OCI-LY3 (cell line): ENCODE measurements at regions not wholly inside any gene's neighbourhood (a gene's known extent, or its start where the extent isn't known, plus 50 kb on each side); places are given as distances from the start of the nearest gene placed in this dataset.

ENCODE experiments used
- H2AFZ ChIP-seq: fragments of 200-600, 300-600 bp; shearing (Covaris generic); 2 replicates; pipeline ENCODE4 v1.6.0; 2014; ENCODE audit warnings: antibody characterized with exemption, low read depth, low read length
- H3K27ac ChIP-seq: fragments of 200-600, 300-600 bp; sonication (generic); 2 replicates; pipeline ENCODE4 v1.5.1; 2014; ENCODE audit warnings: mild to moderate bottlenecking, low read length, moderate library complexity, mixed read lengths
- H3K27me3 ChIP-seq: fragments of 200-600, 300-600 bp; sonication (generic); 2 replicates; pipeline ENCODE4 v1.6.1; 2014; ENCODE audit warnings: low read depth, low read length, mixed read lengths
- H3K36me3 ChIP-seq: fragments of 200-600, 300-600 bp; sonication (generic); replicated peaks from 2 replicates; pipeline ENCODE3; 2014; ENCODE audit warnings: low read depth, low read length, mixed read lengths
- H3K4me1 ChIP-seq: fragments of 300-600, 200-600 bp; sonication (generic); 2 replicates; pipeline ENCODE4 v1.6.1; 2014; ENCODE audit warnings: low read length, mixed read lengths
- H3K4me2 ChIP-seq: fragments of 200-600, 300-600 bp; sonication (generic); 2 replicates; pipeline ENCODE4 v1.6.1; 2014; ENCODE audit warnings: low read length, mixed read lengths
- H3K4me3 ChIP-seq: fragments of 300-600, 200-600 bp; sonication (generic); 2 replicates; pipeline ENCODE4 v1.5.1; 2014; ENCODE audit warnings: antibody characterized with exemption, mild to moderate bottlenecking, low read length, moderate library complexity
- H3K79me2 ChIP-seq: fragments of 300-600, 200-600 bp; shearing (Covaris generic); 2 replicates; pipeline ENCODE4 v1.6.1; 2014; ENCODE audit warnings: mild to moderate bottlenecking, low read length, mixed read lengths
- H3K9ac ChIP-seq: fragments of 300-600, 200-600 bp; shearing (Covaris generic); 2 replicates; pipeline ENCODE4 v1.6.0; 2014; ENCODE audit warnings: mild to moderate bottlenecking, low read length, moderate library complexity
- H3K9me3 ChIP-seq: fragments of 200-600, 300-600 bp; shearing (Covaris generic); 2 replicates; pipeline ENCODE4 v1.6.1; 2014; ENCODE audit warnings: low read length, mixed read lengths; ENCODE audit not compliant: insufficient read depth
- H4K20me1 ChIP-seq: fragments of 200-600, 300-600 bp; sonication (generic); 2 replicates; pipeline ENCODE4 v1.6.1; 2016; ENCODE audit warnings: low read length, mixed read lengths; ENCODE audit not compliant: insufficient read depth
- EZH2phosphoT487 ChIP-seq: fragments of 200-600 bp; shearing (Covaris generic); IDR thresholded peaks from 2 replicates; pipeline ENCODE4 v1.6.1; 2018; ENCODE audit warnings: antibody characterized with exemption, mixed run types, low read depth
- TF ChIP-seq, protein P1 (sequence below): fragments of 200-600, 300-600 bp; sonication (generic); IDR thresholded peaks from 2 replicates; pipeline ENCODE4 v1.5.1; 2014; ENCODE audit warnings: antibody characterized with exemption, low read length, low read depth

DNA sequence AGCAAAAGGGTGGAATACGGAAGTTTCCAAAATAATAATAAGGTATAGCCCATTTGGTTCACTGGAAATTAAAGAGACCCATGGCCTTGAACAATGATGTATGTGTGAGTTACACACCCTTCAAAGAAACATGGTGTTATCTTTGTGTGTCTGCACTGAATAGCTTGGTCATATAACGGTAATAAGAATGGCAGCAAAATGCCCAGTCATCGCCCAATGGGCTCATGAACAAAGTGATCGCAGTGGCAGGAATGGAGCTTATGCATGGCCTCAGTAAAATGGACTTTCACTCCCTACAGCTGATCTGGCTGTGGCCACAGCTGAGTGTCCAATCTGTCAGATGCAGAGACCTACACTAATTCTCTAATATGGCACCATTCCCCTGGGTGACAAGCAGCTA, 201.3 kb downstream of the RPIA start:
- Histone ChIP-seq H3K4me3 (no peak overlapping the region), H3K79me2 (no peaks in the 10 kb centered on the region), H3K9ac (no peak overlapping the region), H3K4me2 (no peak overlapping the region), H3K4me1 (no peaks in the 10 kb centered on the region), H2AFZ (no peak overlapping the region), H3K27me3 (no peaks in the 10 kb centered on the region), H4K20me1 (no peaks in the 10 kb centered on the region), H3K36me3 (no peaks in the 10 kb centered on the region), H3K27ac (no peak overlapping the region), H3K9me3 (no peaks in the 10 kb centered on the region)
- TF ChIP-seq, protein P1, sequence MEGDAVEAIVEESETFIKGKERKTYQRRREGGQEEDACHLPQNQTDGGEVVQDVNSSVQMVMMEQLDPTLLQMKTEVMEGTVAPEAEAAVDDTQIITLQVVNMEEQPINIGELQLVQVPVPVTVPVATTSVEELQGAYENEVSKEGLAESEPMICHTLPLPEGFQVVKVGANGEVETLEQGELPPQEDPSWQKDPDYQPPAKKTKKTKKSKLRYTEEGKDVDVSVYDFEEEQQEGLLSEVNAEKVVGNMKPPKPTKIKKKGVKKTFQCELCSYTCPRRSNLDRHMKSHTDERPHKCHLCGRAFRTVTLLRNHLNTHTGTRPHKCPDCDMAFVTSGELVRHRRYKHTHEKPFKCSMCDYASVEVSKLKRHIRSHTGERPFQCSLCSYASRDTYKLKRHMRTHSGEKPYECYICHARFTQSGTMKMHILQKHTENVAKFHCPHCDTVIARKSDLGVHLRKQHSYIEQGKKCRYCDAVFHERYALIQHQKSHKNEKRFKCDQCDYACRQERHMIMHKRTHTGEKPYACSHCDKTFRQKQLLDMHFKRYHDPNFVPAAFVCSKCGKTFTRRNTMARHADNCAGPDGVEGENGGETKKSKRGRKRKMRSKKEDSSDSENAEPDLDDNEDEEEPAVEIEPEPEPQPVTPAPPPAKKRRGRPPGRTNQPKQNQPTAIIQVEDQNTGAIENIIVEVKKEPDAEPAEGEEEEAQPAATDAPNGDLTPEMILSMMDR, result no peak
- no peak for TF ChIP-seq EZH2phosphoT487

DNA sequence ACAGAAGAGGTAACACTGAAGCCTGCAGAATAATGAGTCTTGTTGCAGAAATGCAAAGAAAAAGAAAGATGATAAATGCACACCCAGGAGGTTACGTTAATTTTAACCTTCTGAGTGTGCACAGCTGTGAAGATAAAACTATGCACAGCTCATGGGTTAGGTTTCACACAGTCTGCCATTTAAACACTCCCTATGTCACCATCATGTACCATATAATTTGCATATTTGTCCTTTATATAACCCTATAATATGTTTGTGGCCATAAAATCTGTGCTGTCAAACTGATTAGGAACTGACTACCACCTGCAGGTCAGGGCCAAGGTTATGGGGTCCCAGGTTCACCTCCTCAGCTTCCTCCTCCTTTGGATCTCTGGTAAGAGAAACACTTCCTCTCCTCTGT, 205.5 kb downstream of the RPIA start:
- H2AFZ ChIP-seq, result no peak overlapping the region
- no peak overlapping the region for H3K4me3 ChIP-seq
- H3K4me2 ChIP-seq, result no peak overlapping the region
- H3K27ac ChIP-seq, result no peak overlapping the region
- no peaks in the 10 kb centered on the region for H4K20me1 ChIP-seq
- TF ChIP-seq, protein P1, result no peak
- TF ChIP-seq EZH2phosphoT487, result no peak
- no peaks in the 10 kb centered on the region for H3K36me3 ChIP-seq
- no peak overlapping the region for H3K9ac ChIP-seq
- no peaks in the 10 kb centered on the region for H3K27me3 ChIP-seq
- H3K4me1 ChIP-seq, result no peaks in the 10 kb centered on the region
- H3K9me3 ChIP-seq, result no peaks in the 10 kb centered on the region
- H3K79me2 ChIP-seq, result no peaks in the 10 kb centered on the region

DNA sequence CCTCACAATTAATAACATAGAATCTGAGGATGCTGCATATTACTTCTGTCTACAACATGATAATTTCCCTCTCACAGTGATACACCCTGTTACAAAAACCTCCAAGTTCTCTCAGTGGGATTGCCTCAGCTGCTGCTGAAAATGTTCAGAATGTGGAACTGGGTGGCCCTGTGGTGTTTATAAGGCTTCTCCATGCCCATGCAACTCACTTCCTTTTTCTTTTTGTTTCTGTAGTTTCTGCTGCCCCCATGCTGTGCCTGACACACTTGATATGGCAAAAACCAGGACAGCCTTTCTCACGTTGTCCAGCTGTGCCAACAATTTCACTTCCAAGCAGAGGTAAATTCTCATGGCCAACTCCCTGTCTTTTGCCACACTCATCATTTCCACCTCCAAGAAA, 206.2 kb downstream of the RPIA start:
- Histone ChIP-seq H3K4me1 (no peaks in the 10 kb centered on the region), H4K20me1 (no peaks in the 10 kb centered on the region), H2AFZ (no peak overlapping the region), H3K79me2 (no peaks in the 10 kb centered on the region), H3K4me3 (no peak overlapping the region), H3K27me3 (no peaks in the 10 kb centered on the region), H3K27ac (no peak overlapping the region), H3K4me2 (no peak overlapping the region), H3K36me3 (no peaks in the 10 kb centered on the region), H3K9ac (no peak overlapping the region), H3K9me3 (no peaks in the 10 kb centered on the region)
- TF ChIP-seq, protein P1, result no peak
- TF ChIP-seq EZH2phosphoT487, result no peak

DNA sequence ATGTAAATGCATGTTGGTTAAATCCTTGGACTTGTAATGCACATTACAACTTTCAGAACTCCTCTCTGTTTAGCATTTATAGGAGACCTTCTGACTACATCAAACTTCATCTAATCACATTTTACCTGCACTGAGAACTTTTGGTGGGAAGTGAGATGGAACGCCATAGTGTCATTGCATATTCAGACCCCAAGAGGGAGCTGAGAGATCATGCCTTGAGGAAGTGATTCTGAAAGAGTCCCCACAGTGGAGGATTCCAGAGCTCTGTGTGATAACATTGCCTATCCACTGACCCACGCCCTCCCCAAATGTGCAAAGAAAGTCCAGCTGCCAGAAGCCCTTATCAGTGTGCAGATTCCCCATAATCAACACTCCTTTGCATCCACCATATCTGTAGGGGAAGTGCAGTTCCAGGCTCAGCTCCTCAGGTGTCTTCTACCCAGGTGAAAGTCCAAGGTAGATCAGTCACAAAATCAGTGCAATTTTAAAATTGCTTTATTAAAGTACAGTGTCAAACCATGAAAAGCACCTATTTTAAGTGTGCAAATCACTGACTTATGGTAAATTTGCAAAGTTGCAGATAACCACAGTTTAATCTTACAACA, 212.4 kb downstream of the RPIA start:
- Histone ChIP-seq H3K4me2 (no peak overlapping the region), H3K4me1 (no peaks in the 10 kb centered on the region), H3K9ac (no peak overlapping the region), H3K27ac (no peak overlapping the region), H2AFZ (no peak overlapping the region), H3K36me3 (no peaks in the 10 kb centered on the region), H3K9me3 (no peaks in the 10 kb centered on the region), H3K79me2 (no peaks in the 10 kb centered on the region), H4K20me1 (no peaks in the 10 kb centered on the region), H3K27me3 (no peaks in the 10 kb centered on the region), H3K4me3 (no peak overlapping the region)
- TF ChIP-seq, protein P1, result no peak
- no peak for TF ChIP-seq EZH2phosphoT487
